Peyer's patch (tissue), 4 donors: ENCODE measurements at regions not wholly inside any gene's neighbourhood (a gene's known extent, or its start where the extent isn't known, plus 50 kb on each side); places are given as distances from the start of the nearest gene placed in this dataset.

Experiments used
- CTCF ChIP-seq, 6 experiments: fragments of 450-650 bp in 4 of 6; fragments of 200-600 bp in 2 of 6; sonication (generic) in 1 of 6; IDR thresholded peaks; one replicate each; pipeline ENCODE4 v1.5.1; 2017 to 2019; ENCODE audit warnings: antibody characterized with exemption in 6 of 6, mild to moderate bottlenecking in 3 of 6, moderate library complexity in 1 of 6
- POLR2A ChIP-seq, 2 donors: fragments of 450-650 bp; IDR thresholded peaks; one replicate each; pipeline ENCODE4 v1.5.1; 2017; ENCODE audit warnings: antibody characterized with exemption in 2 of 2, mild to moderate bottlenecking in 2 of 2, moderate library complexity in 2 of 2

- TF ChIP-seq POLR2A (IDR thresholded peaks at IDR 0.05) (no peak), CTCF (IDR thresholded peaks at IDR 0.05) (no peak)
Measured at GRCh38 chr2:207229161-207229560, 63.4 kb upstream of the KLF7 start.
